GM12878 (cell line): ENCODE measurements at regions not wholly inside any gene's neighbourhood (a gene's known extent, or its start where the extent isn't known, plus 50 kb on each side); places are given as distances from the start of the nearest gene placed in this dataset.
"Not testable (repeated sequence)": the region's sequence is repeated elsewhere in the genome, so short reads cannot be mapped to it uniquely, and the experiment has no call there.

Experiments used
- ATAC-seq: fragments of 200-7000 bp; cut with Tn5 transposase; 3 replicates; pipeline ENCODE4 v1.9.1; 2020; ENCODE audit warnings: mild to moderate bottlenecking, moderate library complexity
- BruUV-seq: library from RNA; stranded (reverse); fragments of 400-500 nt; replicated peaks from 2 replicates; lab custom pipeline; 2021; lab: Mats Ljungman, UMichigan
- CTCF ChIA-PET: fragments of 300-600 bp; sonication (Branson Sonifier 250); formaldehyde crosslinking; extraction: SDS; loops from one replicate; lab custom pipeline; 2021; ENCODE audit warnings: inconsistent platforms; lab: Yijun Ruan, JAX
- POLR2A ChIA-PET: fragments of 350-600 bp; formaldehyde crosslinking; extraction: SDS; loops from one replicate; lab custom pipeline; 2021; ENCODE audit warnings: inconsistent platforms; lab: Charles Lee
- RAD21 ChIA-PET: fragments of 300-600 bp; sonication (Branson Sonifier 250); formaldehyde crosslinking; loops from one replicate; lab custom pipeline; 2023; ENCODE audit warnings: antibody characterized with exemption; ENCODE audit not compliant: unreplicated experiment; lab: Charles Lee
- SMC1A ChIA-PET: fragments of 300-600 bp; sonication (Branson Sonifier 250); formaldehyde crosslinking; loops from one replicate; lab custom pipeline; 2023; ENCODE audit not compliant: unreplicated experiment, uncharacterized antibody; lab: Charles Lee
- DNase-seq: peaks from one replicate; pipeline ENCODE4 v3.0.0-alpha.2; 2011; ENCODE audit warnings: low read depth, low spot score
- FAIRE-seq: peaks from 3 replicates; lab custom pipeline; 2011; peaks lifted over from hg19 to GRCh38; lab: Jason Lieb, UNC
- H2AFZ ChIP-seq: 2 replicates; pipeline ENCODE4 v1.6.0; 2011; ENCODE audit warnings: low read depth, low read length, control low read depth; ENCODE audit not compliant: control insufficient read depth
- H3K27ac ChIP-seq: 2 replicates; pipeline ENCODE4 v1.5.1; 2011; ENCODE audit warnings: control low read depth; ENCODE audit not compliant: control insufficient read depth, insufficient read depth
- H3K27me3 ChIP-seq, 2 experiments: replicated peaks in 1 of 2; 2 replicates each; pipeline versions ENCODE4 v1.6.0 to v1.6.1; 2011; ENCODE audit warnings: low read length in 1 of 2; ENCODE audit not compliant: control insufficient read depth in 2 of 2, insufficient read depth in 2 of 2
- H3K36me3 ChIP-seq, 2 experiments: 2 replicates each; pipeline ENCODE4 v1.5.1; 2011; ENCODE audit warnings: low read length in 1 of 2; ENCODE audit not compliant: control insufficient read depth in 2 of 2, insufficient read depth in 2 of 2
- H3K4me1 ChIP-seq: 2 replicates; pipeline ENCODE4 v1.6.1; 2011; ENCODE audit warnings: mild to moderate bottlenecking, low read length, moderate library complexity, mixed read lengths; ENCODE audit not compliant: control insufficient read depth, insufficient read depth
- H3K4me2 ChIP-seq: 2 replicates; pipeline ENCODE4 v1.6.0; 2011; ENCODE audit warnings: control low read depth; ENCODE audit not compliant: control insufficient read depth, insufficient read depth
- H3K4me3 ChIP-seq: fragments of 200-600 bp; sonication (generic); 2 replicates; pipeline ENCODE4 v1.5.1; 2016
- H3K79me2 ChIP-seq: 2 replicates; pipeline ENCODE4 v1.6.0; 2011; ENCODE audit warnings: low read length; ENCODE audit not compliant: control insufficient read depth, insufficient read depth
- H3K9ac ChIP-seq: 2 replicates; pipeline ENCODE4 v1.8.0; 2011; ENCODE audit warnings: low read length, control low read depth, mixed read lengths; ENCODE audit not compliant: control insufficient read depth, insufficient read depth
- H3K9me3 ChIP-seq: replicated peaks from 3 replicates; pipeline ENCODE4 v1.5.1; 2011; ENCODE audit warnings: mild to moderate bottlenecking, low read length; ENCODE audit not compliant: control insufficient read depth, insufficient read depth
- H4K20me1 ChIP-seq: 2 replicates; pipeline ENCODE4 v1.6.0; 2011; ENCODE audit not compliant: control insufficient read depth, insufficient read depth
- WGBS: methylation state at CpG from one replicate; pipeline ENCODE4 v1.1.6; 2016; ENCODE audit warnings: low lambda C conversion rate; ENCODE audit not compliant: insufficient replicate concordance, insufficient coverage; ENCODE audit errors: missing lambda C conversion rate; 5-methylcytosine and 5-hydroxymethylcytosine counted together
- in situ Hi-C: fragments of 300-500 bp; cut with MboI; formaldehyde crosslinking; loops from 9 replicates; pipeline ENCODE4 v1.14.3; 2018; ENCODE audit warnings: mixed read lengths
- intact Hi-C: fragments of 100-400 bp; cut with micrococcal nuclease; formaldehyde crosslinking; loops from one replicate; pipeline ENCODE4 v1.14.2; 2022; ENCODE audit not compliant: unreplicated experiment

DNA sequence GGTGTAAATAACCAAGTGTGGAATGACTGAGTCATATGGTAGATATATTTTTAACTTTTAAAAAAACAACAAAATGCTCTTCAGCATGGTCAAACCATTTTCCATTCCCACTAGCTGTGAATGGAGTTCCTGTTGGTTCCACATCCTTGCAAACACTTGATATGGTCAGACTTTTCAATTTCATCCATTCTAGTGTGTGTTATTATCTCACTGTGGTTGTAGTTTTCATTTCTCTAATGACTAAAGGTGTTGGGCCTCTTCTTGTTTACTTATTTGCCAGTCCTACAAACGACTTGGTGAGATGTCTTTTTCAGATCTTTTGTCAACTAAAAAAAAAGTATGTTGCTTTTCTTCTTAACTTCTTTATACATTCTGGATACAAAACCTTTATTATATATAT lies 135.9 kb downstream of the BCL2L11 start:
- H3K4me3 ChIP-seq, BruUV-seq, SMC1A ChIA-PET, intact Hi-C loops, H3K9me3 ChIP-seq, H4K20me1 ChIP-seq, H3K27me3 ChIP-seq, DNase-seq, POLR2A ChIA-PET, H2AFZ ChIP-seq, CTCF ChIA-PET, H3K36me3 ChIP-seq, H3K4me2 ChIP-seq, H3K27ac ChIP-seq, H3K79me2 ChIP-seq, FAIRE-seq, RAD21 ChIA-PET, in situ Hi-C loops, H3K9ac ChIP-seq, H3K4me1 ChIP-seq: not testable (repeated sequence)
- no CpG with 5 or more reads among the region's 1 CpG for WGBS
- peak; percentile 65 for ATAC-seq

DNA sequence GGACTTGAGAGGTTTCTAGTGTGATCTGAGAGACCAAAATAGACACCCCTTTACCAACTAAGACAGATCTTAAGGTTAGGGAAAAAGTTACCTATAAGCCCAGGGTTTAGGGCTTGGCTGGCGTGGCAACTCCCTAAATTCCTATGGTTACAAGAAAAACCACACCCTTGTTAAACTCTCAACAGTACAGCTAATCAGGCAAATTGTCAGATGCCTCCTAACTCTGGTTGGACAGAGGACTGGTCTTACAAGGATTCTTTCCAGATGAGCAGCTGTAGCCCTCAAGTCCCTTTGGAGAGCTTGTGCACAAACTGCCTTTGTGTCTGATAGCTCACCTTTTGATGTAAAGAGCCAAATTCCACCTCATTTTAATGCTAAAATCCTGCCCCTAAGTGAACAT lies 136.9 kb downstream of the BCL2L11 start:
- H2AFZ ChIP-seq, H3K9ac ChIP-seq, ATAC-seq, H3K36me3 ChIP-seq, H3K9me3 ChIP-seq, H3K4me2 ChIP-seq, BruUV-seq, H3K27me3 ChIP-seq, RAD21 ChIA-PET, POLR2A ChIA-PET, intact Hi-C loops, H3K27ac ChIP-seq, SMC1A ChIA-PET, H3K79me2 ChIP-seq, CTCF ChIA-PET, H3K4me3 ChIP-seq, H4K20me1 ChIP-seq, in situ Hi-C loops, DNase-seq, H3K4me1 ChIP-seq: not testable (repeated sequence)
- whole genome bisulfite sequencing, result 13% methylated on average over 1 of the region's 1 CpG
- FAIRE-seq, result peak; percentile 47

DNA sequence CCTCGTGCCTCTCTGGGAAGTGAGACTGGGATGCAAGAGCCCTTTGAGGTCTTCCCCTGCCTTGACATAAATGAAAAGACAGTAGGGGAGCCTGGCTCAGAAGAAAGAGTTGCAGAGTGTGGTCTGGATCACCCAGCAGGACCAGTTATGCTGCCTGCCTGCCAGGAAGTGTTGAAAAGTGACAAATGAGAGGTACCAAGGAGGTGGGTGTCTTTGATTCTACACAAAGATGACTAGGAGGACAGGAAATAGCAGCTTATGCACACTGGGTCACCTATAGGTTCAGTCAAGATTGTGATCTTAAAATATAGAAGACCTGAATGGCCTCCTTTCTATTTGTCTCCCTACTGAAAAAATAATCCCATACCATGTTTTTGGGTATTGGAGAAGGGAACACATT lies 137.6 kb downstream of the BCL2L11 start:
- H3K9ac ChIP-seq, H3K79me2 ChIP-seq, SMC1A ChIA-PET, H3K4me3 ChIP-seq, H3K4me1 ChIP-seq, CTCF ChIA-PET, H4K20me1 ChIP-seq, in situ Hi-C loops, H3K27ac ChIP-seq, RAD21 ChIA-PET, DNase-seq, H2AFZ ChIP-seq, ATAC-seq, H3K27me3 ChIP-seq, BruUV-seq, FAIRE-seq, H3K4me2 ChIP-seq, POLR2A ChIA-PET, H3K36me3 ChIP-seq, intact Hi-C loops, H3K9me3 ChIP-seq: not testable (repeated sequence)
- WGBS, result 33% methylated on average over 1 of the region's 1 CpG

DNA sequence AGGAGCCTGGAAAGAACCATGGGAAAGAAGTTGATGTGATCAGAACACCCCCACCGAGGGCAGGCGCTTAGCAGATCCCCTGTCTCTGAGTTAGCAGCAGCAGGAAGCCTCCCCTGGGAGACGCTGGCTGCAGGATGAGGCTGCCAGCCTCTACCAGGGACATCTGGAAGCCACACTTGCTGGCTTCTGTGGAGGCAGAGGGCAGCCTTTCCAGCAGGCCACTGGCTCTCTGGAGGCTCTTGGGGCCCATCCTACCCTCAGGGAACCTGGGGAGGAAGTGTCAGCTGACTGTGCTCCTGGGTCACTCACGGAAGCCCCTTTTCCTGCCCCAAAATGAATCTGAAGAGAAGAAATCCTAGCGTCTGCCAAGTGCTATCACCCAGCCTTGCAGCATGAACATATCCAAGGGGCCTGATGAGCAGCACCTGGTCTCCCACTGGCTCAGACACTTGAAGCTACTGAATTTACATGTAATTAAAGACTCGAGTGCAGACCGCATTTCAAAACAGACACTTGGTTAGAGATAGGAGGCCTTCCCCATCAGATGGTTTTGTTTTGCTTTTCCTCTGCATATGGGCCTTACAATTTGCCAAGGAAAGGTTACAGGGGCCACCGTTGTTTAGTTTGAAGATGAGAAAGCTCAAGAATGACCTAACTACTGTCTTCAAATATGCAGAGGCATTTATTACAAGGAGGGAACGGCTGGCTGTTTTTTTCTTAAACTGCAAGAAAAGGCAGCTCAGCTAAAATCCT lies 142.1 kb downstream of the BCL2L11 start:
- intact Hi-C loops, RAD21 ChIA-PET, H2AFZ ChIP-seq, POLR2A ChIA-PET, H4K20me1 ChIP-seq, H3K4me1 ChIP-seq, DNase-seq, FAIRE-seq, H3K27ac ChIP-seq, H3K36me3 ChIP-seq, in situ Hi-C loops, H3K79me2 ChIP-seq, H3K27me3 ChIP-seq, H3K9me3 ChIP-seq, BruUV-seq, CTCF ChIA-PET, H3K4me3 ChIP-seq, H3K4me2 ChIP-seq, SMC1A ChIA-PET, H3K9ac ChIP-seq, ATAC-seq: not testable (repeated sequence)
- WGBS, result 53% methylated on average over 4 of the region's 9 CpGs
